ENCODE measurements at regions not wholly inside any gene's neighbourhood (a gene's known extent, or its start where the extent isn't known, plus 50 kb on each side); places are given as distances from the start of the nearest gene placed in this dataset.

DNA sequence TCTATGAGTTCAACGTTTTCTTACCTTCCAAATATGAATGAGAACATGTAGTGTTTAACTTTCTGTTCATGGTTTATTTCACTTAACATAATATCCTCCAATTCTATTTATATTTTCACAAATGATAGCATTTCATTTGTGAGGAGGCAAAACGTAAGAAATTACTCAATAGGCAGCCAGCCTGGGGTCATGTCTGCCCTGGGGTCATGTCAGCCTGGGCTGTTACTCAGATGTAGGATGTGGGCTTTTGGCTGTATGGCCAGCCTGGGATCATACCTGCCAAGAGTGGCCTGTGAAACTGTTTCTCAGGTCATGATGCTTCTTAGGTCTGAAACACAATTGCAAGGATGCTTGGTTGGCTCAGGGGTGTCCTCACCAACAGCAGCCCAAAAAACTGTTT is 187.0 kb downstream of the FBXO8 start:
- Histone ChIP-seq H4K5ac (ENCODE audit: insufficient read length, low read depth, low read length) (no peak overlapping the region), H3K23me2 (ENCODE audit: low read depth, low read length) (no peaks in the 10 kb centered on the region), H2AFZ (ENCODE audit: low read length) (no peak overlapping the region), H3K36me3 (ENCODE audit: control insufficient read depth in 2 of 4, insufficient read depth in 4 of 4, low read length in 3 of 4) (no peaks in the 10 kb centered on the region), H2BK5ac (ENCODE audit: low read depth, low read length) (no peak overlapping the region), H3K79me2 (ENCODE audit: control insufficient read depth in 1 of 2, insufficient read depth in 2 of 2, low read length in 2 of 2) (no peaks in the 10 kb centered on the region), H3K4ac (replicated peaks; ENCODE audit: insufficient read length, low read depth, low read length) (no peak overlapping the region), H3K9me3 (ENCODE audit: insufficient read depth in 2 of 2, low read depth in 1 of 2, low read length in 1 of 2) (no peaks in the 10 kb centered on the region), H3K18ac (ENCODE audit: extremely low read depth, low read length) (no peak overlapping the region), H3K79me1 (ENCODE audit: low read depth, low read length) (no peaks in the 10 kb centered on the region), H2BK15ac (ENCODE audit: low read length) (no peak overlapping the region), H4K91ac (replicated peaks; ENCODE audit: insufficient read length, low read length) (no peak overlapping the region), H3K56ac (replicated peaks; ENCODE audit: insufficient read length, low read depth, low read length) (no peak overlapping the region), H3K14ac (ENCODE audit: insufficient read length) (no peak overlapping the region), H2BK120ac (replicated peaks; ENCODE audit: low read depth, low read length) (no peak overlapping the region), H2BK12ac (ENCODE audit: low read depth, low read length) (no peak overlapping the region), H3K27ac (ENCODE audit: low read depth, low read length) (no peak overlapping the region), H3K4me3 (ENCODE audit: extremely low read depth in 1 of 4, insufficient read depth in 2 of 4, low read depth in 3 of 4, low read length in 4 of 4) (no peak overlapping the region), H3K4me1 (replicated peaks in 1 of 4; ENCODE audit: control insufficient read depth in 3 of 4, insufficient read depth in 4 of 4, low read length in 3 of 4) (no peaks in the 10 kb centered on the region), H3K27me3 (replicated peaks in 1 of 4; ENCODE audit: control insufficient read depth in 3 of 4, extremely low read depth in 1 of 4, insufficient read depth in 3 of 4, low read length in 3 of 4) (no peaks in the 10 kb centered on the region), H4K8ac (ENCODE audit: extremely low read depth, insufficient read depth, low read length) (no peak overlapping the region), H2AK5ac (ENCODE audit: low read depth, low read length) (no peak overlapping the region), H3K4me2 (ENCODE audit: insufficient read depth in 1 of 2, low read depth in 2 of 2, low read length in 2 of 2) (no peak overlapping the region), H2BK20ac (ENCODE audit: low read length) (no peak overlapping the region), H3K23ac (ENCODE audit: insufficient read length) (no peak overlapping the region), H3K9ac (replicated peaks in 1 of 4; ENCODE audit: extremely low read depth in 1 of 4, low read depth in 3 of 4, low read length in 3 of 4) (no peak overlapping the region), H4K20me1 (replicated peaks in 1 of 2; ENCODE audit: control insufficient read depth in 1 of 2, insufficient read depth in 2 of 2, low read length in 2 of 2) (no peaks in the 10 kb centered on the region)
- FAIRE-seq (no peak), DNase-seq (ENCODE audit: low read depth in 1 of 2, low spot score in 2 of 2) (no peak)
- POLR2A ChIA-PET (ENCODE audit: partially characterized antibody), result no interaction called here
- WGBS, 2 experiments (ENCODE audit: extremely low coverage in 1 of 2, insufficient coverage in 1 of 2, insufficient read length in 1 of 2, insufficient replicate concordance in 2 of 2, low coverage in 1 of 2, low lambda C conversion rate in 2 of 2, missing lambda C conversion rate in 1 of 2), result 82% methylated on average over 2 of the region's 2 CpGs; no CpG with 5 or more reads in 1 of the 2 experiments
- CTCF ChIA-PET (ENCODE audit: partially characterized antibody), result interaction anchor here (1.0 to 1.3 kb wide), 2 partner anchors 23 to 126 kb away, joined by 3 read pairs; no protein-coding TSS in a partner anchor
- TF ChIP-seq POLR2AphosphoS5 (IDR thresholded peaks at IDR 0.05; ENCODE audit: low read depth, low read length), result no peak
- no peak for TF ChIP-seq BACH1 (IDR thresholded peaks at IDR 0.05; ENCODE audit: low read length)
- no peak for TF ChIP-seq KDM5A (IDR thresholded peaks at IDR 0.05; ENCODE audit: low read length)
- TF ChIP-seq CEBPB (IDR thresholded peaks at IDR 0.05; ENCODE audit: low read depth, low read length), result no peak
- no peak for TF ChIP-seq HDAC6 (IDR thresholded peaks at IDR 0.05; ENCODE audit: low read depth, low read length)
- no peak for TF ChIP-seq EZH2 (IDR thresholded peaks at IDR 0.05; ENCODE audit: low read depth, low read length, severe bottlenecking)
- no peak for TF ChIP-seq TAF1 (IDR thresholded peaks at IDR 0.05; ENCODE audit: low read depth, low read length)
- no peak for TF ChIP-seq YY1 (IDR thresholded peaks at IDR 0.05; ENCODE audit: low read depth, low read length)
- TF ChIP-seq, protein P1, sequence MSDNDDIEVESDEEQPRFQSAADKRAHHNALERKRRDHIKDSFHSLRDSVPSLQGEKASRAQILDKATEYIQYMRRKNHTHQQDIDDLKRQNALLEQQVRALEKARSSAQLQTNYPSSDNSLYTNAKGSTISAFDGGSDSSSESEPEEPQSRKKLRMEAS (IDR thresholded peaks at IDR 0.05), result no peak
